BE2C (cell line): ENCODE measurements at regions not wholly inside any gene's neighbourhood (a gene's known extent, or its start where the extent isn't known, plus 50 kb on each side); places are given as distances from the start of the nearest gene placed in this dataset.
A peak's percentile ranks its signal among the peaks of the same experiment; 100 is the strongest.

Experiments used
- DNase-seq: peaks from one replicate; pipeline ENCODE4 v3.0.0-alpha.2; 2020
- H3K27me3 ChIP-seq: fragments of 250-450 bp; sonication (Bioruptor Pico); 2 replicates; pipeline ENCODE4 v1.5.1; 2020; ENCODE audit warnings: mild to moderate bottlenecking
- H3K36me3 ChIP-seq: fragments of 250-450 bp; sonication (Bioruptor Pico); 2 replicates; pipeline ENCODE4 v1.5.1; 2020; ENCODE audit warnings: mild to moderate bottlenecking
- H3K4me1 ChIP-seq: fragments of 250-450 bp; sonication (Bioruptor Pico); 2 replicates; pipeline ENCODE4 v1.5.1; 2020
- H3K4me3 ChIP-seq: 2 replicates; pipeline ENCODE4 v1.5.1; 2011; ENCODE audit warnings: low read depth, low read length
- H3K9me3 ChIP-seq: fragments of 250-450 bp; sonication (Bioruptor Pico); 2 replicates; pipeline ENCODE4 v1.5.1; 2020
- CTCF ChIP-seq: IDR thresholded peaks from 2 replicates; pipeline ENCODE4 v1.5.1; 2012; ENCODE audit warnings: mild to moderate bottlenecking, low read depth, low read length

- no peak for TF ChIP-seq CTCF
- H3K36me3 ChIP-seq = no peaks in the 10 kb centered on the region
- H3K4me3 ChIP-seq = no peak overlapping the region
- DNase-seq = no peak
- no peaks in the 10 kb centered on the region for H3K9me3 ChIP-seq
- no peaks in the 10 kb centered on the region for H3K4me1 ChIP-seq
- H3K27me3 ChIP-seq = no peaks in the 10 kb centered on the region
Measured at GRCh38 chr16:59052231-59052630, 318.1 kb upstream of the GOT2 start.

- no peak for DNase-seq
- TF ChIP-seq CTCF = no peak
- no peaks in the 10 kb centered on the region for H3K9me3 ChIP-seq
- no peaks in the 10 kb centered on the region for H3K4me1 ChIP-seq
- H3K36me3 ChIP-seq = no peaks in the 10 kb centered on the region
- H3K4me3 ChIP-seq = no peak overlapping the region
- H3K27me3 ChIP-seq = no peaks in the 10 kb centered on the region
Measured at GRCh38 chr16:59048876-59049275, 314.8 kb upstream of the GOT2 start.

GRCh38 chr16:59047114-59047513, 313.0 kb upstream of the GOT2 start:
- peak; percentile 35 for TF ChIP-seq CTCF
- Histone ChIP-seq H3K4me3 (no peak overlapping the region), H3K36me3 (no peaks in the 10 kb centered on the region), H3K4me1 (no peaks in the 10 kb centered on the region), H3K9me3 (no peaks in the 10 kb centered on the region), H3K27me3 (no peaks in the 10 kb centered on the region)
- no peak for DNase-seq

GRCh38 chr16:59046335-59046734, 312.2 kb upstream of the GOT2 start:
- Histone ChIP-seq H3K27me3 (no peaks in the 10 kb centered on the region), H3K4me1 (no peaks in the 10 kb centered on the region), H3K36me3 (no peaks in the 10 kb centered on the region), H3K9me3 (no peaks in the 10 kb centered on the region), H3K4me3 (no peak overlapping the region)
- no peak for DNase-seq
- TF ChIP-seq CTCF = no peak

GRCh38 chr16:59045501-59045900, 311.4 kb upstream of the GOT2 start:
- Histone ChIP-seq H3K27me3 (no peaks in the 10 kb centered on the region), H3K36me3 (no peaks in the 10 kb centered on the region), H3K9me3 (no peaks in the 10 kb centered on the region), H3K4me1 (no peaks in the 10 kb centered on the region), H3K4me3 (no peak overlapping the region)
- DNase-seq = no peak
- no peak for TF ChIP-seq CTCF

- TF ChIP-seq CTCF = no peak
- Histone ChIP-seq H3K4me3 (no peak overlapping the region), H3K36me3 (no peaks in the 10 kb centered on the region), H3K27me3 (no peaks in the 10 kb centered on the region), H3K4me1 (no peaks in the 10 kb centered on the region), H3K9me3 (no peaks in the 10 kb centered on the region)
- no peak for DNase-seq
Measured at GRCh38 chr16:59044616-59045015, 310.5 kb upstream of the GOT2 start.
